GM12864 (cell line): ENCODE measurements at regions not wholly inside any gene's neighbourhood (a gene's known extent, or its start where the extent isn't known, plus 50 kb on each side); places are given as distances from the start of the nearest gene placed in this dataset.

ENCODE experiments used
- DNase-seq: peaks from one replicate; pipeline ENCODE4 v3.0.0-alpha.2; 2011; ENCODE audit warnings: low read depth
- H3K4me3 ChIP-seq: 2 replicates; pipeline ENCODE4 v1.5.1; 2011; ENCODE audit warnings: mild to moderate bottlenecking, low read depth, low read length, control low read depth
- TF ChIP-seq, protein P1 (sequence below): IDR thresholded peaks from 2 replicates; pipeline ENCODE4 v1.5.1; 2011; ENCODE audit warnings: low read depth, mild to moderate bottlenecking, moderate library complexity, low read length, control low read depth, inconsistent platforms; ENCODE audit errors: missing control alignments

DNA sequence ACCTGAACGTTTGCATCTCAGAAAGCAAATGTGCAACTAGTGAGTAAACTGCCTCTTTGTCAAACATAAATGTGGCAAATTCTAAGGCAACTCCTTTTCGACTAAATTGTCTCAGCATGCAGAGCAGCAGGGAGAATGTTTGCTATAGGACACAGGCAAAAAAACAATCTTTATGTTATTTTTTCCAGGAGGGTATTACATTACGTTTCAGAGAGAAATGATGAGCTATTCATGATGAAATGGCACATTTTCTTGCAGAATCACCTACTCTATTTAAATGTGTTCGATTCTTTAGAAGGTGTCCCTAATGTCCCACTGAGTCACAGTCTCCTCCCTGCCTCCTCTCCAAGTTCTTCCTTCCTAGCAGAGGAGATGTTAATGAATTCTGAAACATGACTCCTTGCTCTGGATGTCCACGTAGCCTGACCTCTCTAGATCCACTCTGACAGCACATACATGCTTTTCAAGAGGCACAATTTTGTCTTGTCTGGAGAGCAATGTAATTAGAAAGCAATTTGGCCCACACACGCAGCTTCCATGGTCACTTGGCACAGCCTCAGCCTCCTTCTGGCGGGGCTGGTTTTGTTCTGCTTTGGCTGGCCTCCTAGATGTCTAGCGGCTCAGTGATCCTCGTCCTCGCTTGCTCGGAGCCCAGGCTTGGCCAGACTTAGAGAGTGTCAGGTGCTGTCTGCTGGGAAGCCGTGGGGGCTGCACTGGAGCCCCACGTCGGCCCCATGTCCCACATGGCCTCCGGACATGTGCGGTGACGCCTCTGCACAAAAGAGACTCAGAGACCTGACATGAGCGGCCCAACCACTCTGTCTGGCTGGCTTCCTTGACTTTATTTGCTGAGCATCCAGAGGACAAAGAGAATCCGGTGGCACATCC lies 125.7 kb upstream of the ZNF438 start:
- H3K4me3 ChIP-seq, result no peak overlapping the region
- DNase-seq, result no peak
- TF ChIP-seq, protein P1, sequence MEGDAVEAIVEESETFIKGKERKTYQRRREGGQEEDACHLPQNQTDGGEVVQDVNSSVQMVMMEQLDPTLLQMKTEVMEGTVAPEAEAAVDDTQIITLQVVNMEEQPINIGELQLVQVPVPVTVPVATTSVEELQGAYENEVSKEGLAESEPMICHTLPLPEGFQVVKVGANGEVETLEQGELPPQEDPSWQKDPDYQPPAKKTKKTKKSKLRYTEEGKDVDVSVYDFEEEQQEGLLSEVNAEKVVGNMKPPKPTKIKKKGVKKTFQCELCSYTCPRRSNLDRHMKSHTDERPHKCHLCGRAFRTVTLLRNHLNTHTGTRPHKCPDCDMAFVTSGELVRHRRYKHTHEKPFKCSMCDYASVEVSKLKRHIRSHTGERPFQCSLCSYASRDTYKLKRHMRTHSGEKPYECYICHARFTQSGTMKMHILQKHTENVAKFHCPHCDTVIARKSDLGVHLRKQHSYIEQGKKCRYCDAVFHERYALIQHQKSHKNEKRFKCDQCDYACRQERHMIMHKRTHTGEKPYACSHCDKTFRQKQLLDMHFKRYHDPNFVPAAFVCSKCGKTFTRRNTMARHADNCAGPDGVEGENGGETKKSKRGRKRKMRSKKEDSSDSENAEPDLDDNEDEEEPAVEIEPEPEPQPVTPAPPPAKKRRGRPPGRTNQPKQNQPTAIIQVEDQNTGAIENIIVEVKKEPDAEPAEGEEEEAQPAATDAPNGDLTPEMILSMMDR, result no peak

DNA sequence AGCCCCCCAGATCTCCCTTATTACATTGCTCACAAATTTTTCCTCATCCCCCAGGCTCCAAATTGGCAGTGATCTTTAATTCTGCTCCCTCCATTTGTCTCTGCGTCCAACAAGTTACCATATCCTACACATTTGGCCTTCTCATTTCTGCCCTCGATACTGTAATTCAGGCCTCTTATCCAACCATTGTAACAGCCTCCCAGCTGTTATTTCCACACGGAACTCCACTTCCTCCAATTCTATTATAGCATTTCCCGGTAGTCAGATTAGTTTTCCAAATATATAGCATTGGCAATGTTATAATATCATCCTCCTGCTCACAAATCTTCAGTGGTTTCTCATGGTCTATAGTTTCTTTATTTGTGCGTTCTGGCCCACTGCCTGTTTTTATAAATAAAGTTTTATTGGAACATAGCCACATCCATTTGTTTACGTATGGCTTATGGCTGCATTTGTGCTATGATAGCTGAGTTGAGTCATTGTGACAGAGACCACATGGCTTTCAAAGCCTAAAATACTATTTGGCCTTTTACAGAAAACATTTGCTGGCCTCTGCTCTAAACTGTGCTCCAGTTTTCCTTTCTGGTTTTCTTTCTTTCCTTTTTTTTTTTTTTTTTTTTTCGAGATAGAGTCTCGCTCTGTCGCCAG lies 126.5 kb upstream of the ZNF438 start:
- TF ChIP-seq, protein P1, result no peak
- H3K4me3 ChIP-seq, result no peak overlapping the region
- DNase-seq, result no peak

DNA sequence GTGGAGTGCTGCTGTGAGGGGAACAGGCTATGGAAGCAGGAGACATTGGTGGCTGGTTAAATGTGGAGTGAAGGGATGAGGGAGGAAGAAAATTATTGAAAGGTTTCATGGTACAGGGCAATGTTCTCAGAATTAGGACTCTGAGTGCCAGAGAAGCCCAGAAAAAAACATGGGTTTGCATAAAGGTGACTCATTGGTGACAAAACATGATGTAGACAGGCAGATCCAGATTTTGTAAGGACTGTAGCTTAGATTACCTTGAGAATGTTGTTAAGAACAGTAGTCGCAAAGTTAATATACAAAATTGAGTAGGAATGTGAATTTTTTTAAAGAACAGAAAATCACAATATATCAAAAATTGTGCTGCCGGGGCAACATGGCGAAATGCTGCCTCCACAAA lies 134.9 kb upstream of the ZNF438 start:
- H3K4me3 ChIP-seq, result no peak overlapping the region
- TF ChIP-seq, protein P1, result no peak
- DNase-seq, result no peak

DNA sequence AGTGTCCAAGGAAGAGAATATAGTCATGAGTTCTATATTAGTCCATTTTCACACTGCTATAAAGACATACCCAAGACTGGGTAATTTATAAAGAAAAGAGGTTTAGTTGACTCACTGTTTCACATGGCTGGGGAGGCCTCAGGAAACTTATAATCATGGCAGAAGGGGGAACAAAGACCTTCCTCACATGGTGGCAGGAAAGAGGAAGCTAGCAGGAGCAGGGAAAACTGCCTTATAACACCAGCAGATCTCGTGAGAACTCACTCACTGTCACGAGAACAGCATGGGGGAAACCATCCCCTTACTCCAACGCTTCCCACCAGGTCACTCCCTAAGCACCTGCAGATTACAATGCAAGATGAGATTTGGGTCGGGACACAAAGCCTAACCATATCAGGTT lies 139.0 kb upstream of the ZNF438 start:
- TF ChIP-seq, protein P1, result no peak
- no peak for DNase-seq
- no peak overlapping the region for H3K4me3 ChIP-seq

DNA sequence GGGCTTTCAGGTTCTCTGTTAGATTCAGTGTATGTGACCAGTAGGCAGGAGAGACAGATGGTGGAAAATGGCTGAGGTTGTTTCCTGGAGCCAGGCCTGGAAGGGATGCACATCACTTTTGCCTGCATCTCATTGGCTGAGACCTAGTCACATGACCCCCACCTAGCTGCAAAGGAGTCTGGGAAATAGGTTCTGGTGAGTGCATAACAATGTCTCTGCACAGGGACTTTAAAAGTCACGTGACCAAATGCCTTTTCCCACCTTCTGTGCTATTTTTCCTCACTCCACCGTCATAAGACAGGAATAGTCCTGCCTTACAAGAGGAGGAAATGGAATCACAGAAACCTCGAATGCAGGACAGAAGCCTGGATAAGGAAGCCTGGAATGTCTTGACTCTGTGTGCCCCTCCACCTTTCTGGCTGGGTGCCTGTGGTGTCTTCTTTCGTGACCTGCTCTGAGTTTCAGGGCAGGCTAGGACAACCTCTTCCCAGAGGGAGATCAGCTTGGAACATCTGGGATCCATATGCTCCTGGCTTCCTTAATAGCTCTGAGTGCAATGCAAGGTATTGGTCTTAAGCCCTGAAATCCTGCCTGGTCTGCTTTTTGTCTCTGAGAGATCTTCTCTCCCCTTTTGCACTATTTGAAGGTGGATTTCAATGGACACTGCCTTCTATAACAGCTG lies 139.9 kb upstream of the ZNF438 start:
- TF ChIP-seq, protein P1, result no peak
- DNase-seq, result no peak
- no peak overlapping the region for H3K4me3 ChIP-seq

DNA sequence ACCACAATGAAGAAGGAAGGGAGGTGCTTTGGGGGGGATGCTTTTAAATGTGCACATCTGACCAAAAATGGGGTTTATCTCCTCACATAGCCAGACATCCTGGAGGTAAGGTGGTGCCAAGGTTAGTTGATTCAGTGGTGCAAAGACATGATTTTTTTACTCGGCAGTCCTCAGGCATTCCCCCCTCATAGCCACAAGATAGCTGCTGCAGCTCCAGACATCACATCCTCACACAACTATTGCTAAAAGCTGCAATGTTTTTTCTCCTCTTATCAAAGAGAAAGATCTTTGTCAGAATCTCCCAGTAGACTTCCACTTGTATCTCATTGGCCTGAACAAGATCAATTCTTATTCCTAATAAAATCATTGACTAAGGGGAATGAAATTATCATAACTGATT lies 141.3 kb upstream of the ZNF438 start:
- TF ChIP-seq, protein P1, result no peak
- no peak for DNase-seq
- H3K4me3 ChIP-seq, result no peak overlapping the region
